ENCODE measurements at regions not wholly inside any gene's neighbourhood (a gene's known extent, or its start where the extent isn't known, plus 50 kb on each side); places are given as distances from the start of the nearest gene placed in this dataset.

GRCh38 chr11:134714021-134714656, 302.1 kb upstream of the B3GAT1 start:
- DNase-seq: no peak

- no peak for DNase-seq
These were observed 300.4 kb upstream of the B3GAT1 start for GRCh38 chr11:134712228-134713145.

GRCh38 chr11:134711588-134711987, 299.5 kb upstream of the B3GAT1 start:
- no peak for DNase-seq

GRCh38 chr11:134710861-134711407, 298.9 kb upstream of the B3GAT1 start:
- no peak for DNase-seq

- no peak for DNase-seq
These were observed 293.8 kb upstream of the B3GAT1 start for GRCh38 chr11:134705858-134706257.

GRCh38 chr11:134702827-134703226, 290.8 kb upstream of the B3GAT1 start:
- no peak for DNase-seq

GRCh38 chr11:134701564-134702165, 289.6 kb upstream of the B3GAT1 start:
- DNase-seq: no peak

GRCh38 chr11:134700101-134700640, 288.1 kb upstream of the B3GAT1 start:
- no peak for DNase-seq

GRCh38 chr11:134696455-134696854, 284.4 kb upstream of the B3GAT1 start:
- no peak for DNase-seq

GRCh38 chr11:134691985-134692384, 279.9 kb upstream of the B3GAT1 start:
- no peak for DNase-seq

- no peak for DNase-seq
These were observed 279.3 kb upstream of the B3GAT1 start for GRCh38 chr11:134691295-134691873.

- DNase-seq: no peak
These were observed 277.8 kb upstream of the B3GAT1 start for GRCh38 chr11:134689886-134690285.

GRCh38 chr11:134687548-134687947, 275.5 kb upstream of the B3GAT1 start:
- DNase-seq: no peak

- DNase-seq: no peak
These were observed 274.5 kb upstream of the B3GAT1 start for GRCh38 chr11:134686460-134687061.

- DNase-seq: no peak
These were observed 273.8 kb upstream of the B3GAT1 start for GRCh38 chr11:134685793-134686380.

- DNase-seq: no peak
These were observed 272.5 kb upstream of the B3GAT1 start for GRCh38 chr11:134684576-134684975.

- no peak for DNase-seq
These were observed 271.8 kb upstream of the B3GAT1 start for GRCh38 chr11:134683860-134684259.

GRCh38 chr11:134682577-134682976, 270.5 kb upstream of the B3GAT1 start:
- DNase-seq: no peak

GRCh38 chr11:134679592-134679991, 267.6 kb upstream of the B3GAT1 start:
- no peak for DNase-seq

- no peak for DNase-seq
These were observed 266.7 kb upstream of the B3GAT1 start for GRCh38 chr11:134678744-134679143.

- DNase-seq: no peak
These were observed 266.0 kb upstream of the B3GAT1 start for GRCh38 chr11:134677891-134678551.
